Neuronal stem cell (in vitro differentiated cells): ENCODE measurements at regions not wholly inside any gene's neighbourhood (a gene's known extent, or its start where the extent isn't known, plus 50 kb on each side); places are given as distances from the start of the nearest gene placed in this dataset.
"Not testable (repeated sequence)": the region's sequence is repeated elsewhere in the genome, so short reads cannot be mapped to it uniquely, and the experiment has no call there.

Source experiments
- DNase-seq: peaks from one replicate; pipeline ENCODE4 v3.0.0-alpha.2; 2013; ENCODE audit warnings: low spot score
- H2AFZ ChIP-seq: one replicate; pipeline ENCODE4 v1.6.1; 2013; ENCODE audit warnings: mild to moderate bottlenecking, low read length, inconsistent platforms
- H2AK5ac ChIP-seq: 2 replicates; pipeline ENCODE4 v1.6.1; 2013; ENCODE audit warnings: low read depth, mild to moderate bottlenecking, inconsistent platforms, low read length, moderate library complexity, mixed read lengths
- H2BK120ac ChIP-seq: 2 replicates; pipeline ENCODE4 v1.6.1; 2013; ENCODE audit warnings: low read depth, mild to moderate bottlenecking, inconsistent platforms, low read length, moderate library complexity, mixed read lengths
- H2BK12ac ChIP-seq: one replicate; pipeline ENCODE4 v1.6.1; 2013; ENCODE audit warnings: low read length, inconsistent platforms
- H2BK15ac ChIP-seq: 2 replicates; pipeline ENCODE4 v1.6.1; 2013; ENCODE audit warnings: mild to moderate bottlenecking, low read length, inconsistent platforms, mixed read lengths
- H2BK5ac ChIP-seq: one replicate; pipeline ENCODE4 v1.6.1; 2013; ENCODE audit warnings: inconsistent platforms, mild to moderate bottlenecking, low read length, moderate library complexity
- H3K14ac ChIP-seq: one replicate; pipeline ENCODE4 v1.6.1; 2013; ENCODE audit warnings: low read length, inconsistent platforms
- H3K18ac ChIP-seq: 2 replicates; pipeline ENCODE4 v1.6.1; 2013; ENCODE audit warnings: low read length, inconsistent platforms
- H3K23ac ChIP-seq: 2 replicates; pipeline ENCODE4 v1.6.1; 2013; ENCODE audit warnings: low read depth, mild to moderate bottlenecking, mixed read lengths, low read length, inconsistent platforms; ENCODE audit not compliant: poor library complexity
- H3K27ac ChIP-seq: replicated peaks from 3 replicates; pipeline ENCODE4 v1.5.1; 2013; ENCODE audit warnings: low read length, inconsistent platforms
- H3K27me3 ChIP-seq, 3 experiments: 2 replicates each; pipeline ENCODE4 v1.6.1; 2013; ENCODE audit warnings: low read length in 3 of 3, mild to moderate bottlenecking in 2 of 3, inconsistent platforms in 1 of 3, low read depth in 1 of 3, mixed read lengths in 1 of 3, moderate library complexity in 1 of 3; ENCODE audit not compliant: control insufficient read depth in 3 of 3, insufficient read depth in 3 of 3
- H3K36me3 ChIP-seq, 2 donors: replicated peaks in 1 of 2; 2 replicates each; pipeline ENCODE4 v1.6.1; 2013; ENCODE audit warnings: low read length in 2 of 2; ENCODE audit not compliant: control insufficient read depth in 2 of 2, insufficient read depth in 2 of 2
- H3K4ac ChIP-seq: 2 replicates; pipeline ENCODE4 v1.6.1; 2013; ENCODE audit warnings: inconsistent platforms, mild to moderate bottlenecking, low read length, moderate library complexity
- H3K4me1 ChIP-seq, 2 donors: 1 replicate in 1 of 2; 2 replicates in 1 of 2; pipeline ENCODE4 v1.6.1; 2013; ENCODE audit warnings: low read length in 2 of 2, low read depth in 1 of 2; ENCODE audit not compliant: control insufficient read depth in 2 of 2, insufficient read depth in 1 of 2
- H3K4me2 ChIP-seq: one replicate; pipeline ENCODE4 v1.6.1; 2013; ENCODE audit warnings: mild to moderate bottlenecking, low read length, inconsistent platforms; ENCODE audit not compliant: insufficient read depth, poor library complexity, severe bottlenecking
- H3K4me3 ChIP-seq, 2 donors: 2 replicates each; pipeline ENCODE4 v1.5.1; 2013; ENCODE audit warnings: low read length in 2 of 2, mild to moderate bottlenecking in 2 of 2, inconsistent platforms in 1 of 2, moderate library complexity in 1 of 2
- H3K79me1 ChIP-seq: one replicate; pipeline ENCODE4 v1.6.1; 2013; ENCODE audit warnings: low read depth, mild to moderate bottlenecking, inconsistent platforms, low read length, moderate library complexity
- H3K9ac ChIP-seq: one replicate; pipeline ENCODE4 v1.6.1; 2013; ENCODE audit warnings: mild to moderate bottlenecking, low read depth, low read length, inconsistent platforms; ENCODE audit not compliant: poor library complexity
- H3K9me3 ChIP-seq, 2 donors: replicated peaks in 1 of 2; 2 replicates each; pipeline versions ENCODE3 to v1.6.1; 2013; ENCODE audit warnings: low read length in 2 of 2, mild to moderate bottlenecking in 2 of 2, inconsistent platforms in 1 of 2, low read depth in 1 of 2, mixed read lengths in 1 of 2, moderate library complexity in 1 of 2; ENCODE audit not compliant: control insufficient read depth in 2 of 2, insufficient read depth in 1 of 2
- H4K8ac ChIP-seq: one replicate; pipeline ENCODE4 v1.6.1; 2013; ENCODE audit warnings: low read depth, mild to moderate bottlenecking, inconsistent platforms, low read length, moderate library complexity
- H4K91ac ChIP-seq: one replicate; pipeline ENCODE4 v1.6.1; 2013; ENCODE audit warnings: low read length, low read depth, mild to moderate bottlenecking, inconsistent platforms; ENCODE audit not compliant: poor library complexity
- WGBS, 2 donors: extraction: QIAGEN DNeasy Blood & Tissue Kit; methylation state at CpG; one replicate each; pipeline ENCODE4 v1.1.7; 2013; ENCODE audit warnings: missing lambda C conversion rate in 2 of 2, mixed read lengths in 1 of 2; ENCODE audit not compliant: insufficient read length in 2 of 2, insufficient replicate concordance in 1 of 2; ENCODE audit errors: extremely low coverage in 2 of 2; 5-methylcytosine and 5-hydroxymethylcytosine counted together

GRCh38 chr14:43128429-43128828 is 1378.7 kb downstream of the FSCB start:
- not testable (repeated sequence) for H3K4ac ChIP-seq, H3K36me3 ChIP-seq, H3K9me3 ChIP-seq, H2BK12ac ChIP-seq, H3K79me1 ChIP-seq, DNase-seq, H4K91ac ChIP-seq, H3K14ac ChIP-seq, H3K4me2 ChIP-seq, H3K18ac ChIP-seq, H2BK15ac ChIP-seq, H4K8ac ChIP-seq, H2AFZ ChIP-seq, H3K27me3 ChIP-seq, H2BK5ac ChIP-seq, H3K9ac ChIP-seq, H3K4me1 ChIP-seq, H3K23ac ChIP-seq, H2BK120ac ChIP-seq, H2AK5ac ChIP-seq, H3K27ac ChIP-seq, H3K4me3 ChIP-seq
- no CpG with 5 or more reads among the region's 1 CpG for WGBS, 2 donors

- not testable (repeated sequence) for H3K79me1 ChIP-seq, H3K14ac ChIP-seq, H3K4ac ChIP-seq, H4K91ac ChIP-seq, H3K4me3 ChIP-seq, H3K36me3 ChIP-seq, H3K18ac ChIP-seq, H3K27ac ChIP-seq, H2BK15ac ChIP-seq, H3K27me3 ChIP-seq, H3K9me3 ChIP-seq, H3K23ac ChIP-seq, H2BK120ac ChIP-seq, DNase-seq, H3K4me2 ChIP-seq, H4K8ac ChIP-seq, H2BK5ac ChIP-seq, H3K9ac ChIP-seq, H3K4me1 ChIP-seq, H2BK12ac ChIP-seq, H2AFZ ChIP-seq, H2AK5ac ChIP-seq
- no CpG with 5 or more reads among the region's 3 CpGs for WGBS, 2 donors
These were observed 1379.2 kb downstream of the FSCB start for GRCh38 chr14:43127874-43128273.

- DNase-seq: no peak
- H2BK120ac ChIP-seq: no peak overlapping the region
- H3K4me1 ChIP-seq: no peaks in the 10 kb centered on the region
- H2AFZ ChIP-seq: no peak overlapping the region
- no peaks in the 10 kb centered on the region for H3K36me3 ChIP-seq
- H3K4me3 ChIP-seq: no peak overlapping the region
- no peak overlapping the region for H3K14ac ChIP-seq
- H3K9me3 ChIP-seq: peaks cover 0 to 5% of the 10 kb centered on the region in 2 donors
- no peak overlapping the region for H3K9ac ChIP-seq
- no peak overlapping the region for H4K8ac ChIP-seq
- no peak overlapping the region for H3K4ac ChIP-seq
- no peak overlapping the region for H3K18ac ChIP-seq
- no peaks in the 10 kb centered on the region for H3K27me3 ChIP-seq
- H4K91ac ChIP-seq: no peak overlapping the region
- no peak overlapping the region for H2BK12ac ChIP-seq
- no peak overlapping the region for H3K23ac ChIP-seq
- H2BK5ac ChIP-seq: no peak overlapping the region
- H3K27ac ChIP-seq: no peak overlapping the region
- H2AK5ac ChIP-seq: no peak overlapping the region
- no peak overlapping the region for H3K4me2 ChIP-seq
- H2BK15ac ChIP-seq: no peak overlapping the region
- no peaks in the 10 kb centered on the region for H3K79me1 ChIP-seq
These were observed 1383.5 kb downstream of the FSCB start for GRCh38 chr14:43123544-43123943.

- H3K18ac ChIP-seq: no peak overlapping the region
- WGBS, 2 donors: no CpG with 5 or more reads among the region's 1 CpG
- H3K4me2 ChIP-seq: no peak overlapping the region
These were observed 1387.4 kb downstream of the FSCB start for GRCh38 chr14:43119672-43120071.

More at GRCh38 chr14:43119672-43120071, 1387.4 kb downstream of the FSCB start:
- H3K9ac ChIP-seq: no peak overlapping the region
- no peaks in the 10 kb centered on the region for H3K4me1 ChIP-seq
- no peak overlapping the region for H2BK12ac ChIP-seq
- no peak overlapping the region for H4K91ac ChIP-seq
- H2BK120ac ChIP-seq: no peak overlapping the region
- DNase-seq: no peak
- H3K27ac ChIP-seq: no peak overlapping the region
- no peak overlapping the region for H2BK15ac ChIP-seq
- H4K8ac ChIP-seq: no peak overlapping the region
- no peaks in the 10 kb centered on the region for H3K27me3 ChIP-seq
- H2BK5ac ChIP-seq: no peak overlapping the region
- H3K4ac ChIP-seq: no peak overlapping the region
- no peak overlapping the region for H3K14ac ChIP-seq
- H3K23ac ChIP-seq: no peak overlapping the region
- H2AFZ ChIP-seq: no peak overlapping the region
- H3K36me3 ChIP-seq: no peaks in the 10 kb centered on the region
- H3K9me3 ChIP-seq: peaks cover 0 to 5% of the 10 kb centered on the region in 2 donors
- no peak overlapping the region for H3K4me3 ChIP-seq
- H2AK5ac ChIP-seq: no peak overlapping the region
- H3K79me1 ChIP-seq: no peaks in the 10 kb centered on the region
